ENCODE measurements at regions not wholly inside any gene's neighbourhood (a gene's known extent, or its start where the extent isn't known, plus 50 kb on each side); places are given as distances from the start of the nearest gene placed in this dataset.
"Not testable (repeated sequence)": the region's sequence is repeated elsewhere in the genome, so short reads cannot be mapped to it uniquely, and the experiment has no call there.

- Histone ChIP-seq H3K36me3 (no peaks in the 10 kb centered on the region), H3K4me3 (no peak overlapping the region), H3K9me3 (no peaks in the 10 kb centered on the region), H3K27ac (no peak overlapping the region), H3K27me3 (no peaks in the 10 kb centered on the region), H3K4me1 (no peaks in the 10 kb centered on the region)
- DNase-seq: no peak
- TF ChIP-seq CTCF (IDR thresholded peaks at IDR 0.05): no peak
- intact Hi-C loops (cut with DNase I; ENCODE audit: low total_unique reads): no loop called here
Measured at GRCh38 chr2:192536922-192537624, 342.3 kb upstream of the TMEFF2 start.

GRCh38 chr2:192535956-192536921, 341.5 kb upstream of the TMEFF2 start:
- intact Hi-C loops (cut with DNase I; ENCODE audit: low total_unique reads): no loop called here
- no peak for DNase-seq
- no peak overlapping the region for H3K4me3 ChIP-seq
- no peaks in the 10 kb centered on the region for H3K27me3 ChIP-seq
- no peak overlapping the region for H3K27ac ChIP-seq
- no peaks in the 10 kb centered on the region for H3K36me3 ChIP-seq
- TF ChIP-seq CTCF (IDR thresholded peaks at IDR 0.05): no peak
- no peaks in the 10 kb centered on the region for H3K9me3 ChIP-seq
- H3K4me1 ChIP-seq: no peaks in the 10 kb centered on the region

- no peaks in the 10 kb centered on the region for H3K27me3 ChIP-seq
- H3K27ac ChIP-seq: no peak overlapping the region
- no peak overlapping the region for H3K4me3 ChIP-seq
- no peaks in the 10 kb centered on the region for H3K9me3 ChIP-seq
- H3K36me3 ChIP-seq: no peaks in the 10 kb centered on the region
- DNase-seq: no peak
- no peaks in the 10 kb centered on the region for H3K4me1 ChIP-seq
- intact Hi-C loops (cut with DNase I; ENCODE audit: low total_unique reads): no loop called here
- TF ChIP-seq CTCF (IDR thresholded peaks at IDR 0.05): no peak
Measured at GRCh38 chr2:192534072-192534471, 339.3 kb upstream of the TMEFF2 start.

- H3K36me3 ChIP-seq; H3K9me3 ChIP-seq; H3K27ac ChIP-seq; H3K4me1 ChIP-seq; DNase-seq; H3K4me3 ChIP-seq; H3K27me3 ChIP-seq; intact Hi-C loops (cut with DNase I; ENCODE audit: low total_unique reads): not testable (repeated sequence)
Measured at GRCh38 chr2:192524642-192525251, 330.0 kb upstream of the TMEFF2 start.

- H3K27me3 ChIP-seq; intact Hi-C loops (cut with DNase I; ENCODE audit: low total_unique reads); H3K4me1 ChIP-seq; H3K9me3 ChIP-seq; H3K27ac ChIP-seq; H3K4me3 ChIP-seq; H3K36me3 ChIP-seq; DNase-seq: not testable (repeated sequence)
Measured at GRCh38 chr2:192524214-192524613, 329.5 kb upstream of the TMEFF2 start.

GRCh38 chr2:192515937-192516336, 321.2 kb upstream of the TMEFF2 start:
- no peaks in the 10 kb centered on the region for H3K27me3 ChIP-seq
- no peaks in the 10 kb centered on the region for H3K36me3 ChIP-seq
- H3K9me3 ChIP-seq: no peaks in the 10 kb centered on the region
- no peaks in the 10 kb centered on the region for H3K4me1 ChIP-seq
- no peak overlapping the region for H3K4me3 ChIP-seq
- no peak overlapping the region for H3K27ac ChIP-seq
- intact Hi-C loops (cut with DNase I; ENCODE audit: low total_unique reads): no loop called here
- TF ChIP-seq CTCF (IDR thresholded peaks at IDR 0.05): no peak
- no peak for DNase-seq

All from tibial artery (tissue), 4 donors.